K562 (cell line): ENCODE measurements at regions not wholly inside any gene's neighbourhood (a gene's known extent, or its start where the extent isn't known, plus 50 kb on each side); places are given as distances from the start of the nearest gene placed in this dataset.

Experiments
- ATAC-seq: fragments of 200-7000 bp; cut with Tn5 transposase; 3 replicates; pipeline ENCODE4 v1.9.1; 2020; ENCODE audit warnings: moderate library complexity
- BruUV-seq: library from RNA; stranded (reverse); fragments of 400-500 nt; replicated peaks from 2 replicates; lab custom pipeline; 2021; lab: Mats Ljungman, UMichigan
- CTCF ChIA-PET: fragments of 300-600 bp; formaldehyde crosslinking; extraction: SDS; loops from one replicate; lab custom pipeline; 2021; ENCODE audit warnings: low intra/inter-chr PET ratio; lab: Yijun Ruan, JAX
- POLR2A ChIA-PET: fragments of 300-600, 350-650 bp; sonication (Branson Sonifier 250); formaldehyde crosslinking; extraction: SDS; loops from one replicate; lab custom pipeline; 2021; ENCODE audit warnings: antibody characterized with exemption, inconsistent platforms; lab: Yijun Ruan, JAX
- DNase-seq, 4 experiments: peaks; one replicate each; pipeline versions ENCODE4 v3.0.0 to v3.0.0-alpha.2; 2011 to 2018; ENCODE audit warnings: low spot score in 3 of 4, mixed read lengths in 3 of 4; ENCODE audit errors: extremely low read depth in 1 of 4
- FAIRE-seq: peaks from 2 replicates; lab custom pipeline; 2011; peaks lifted over from hg19 to GRCh38; lab: Jason Lieb, UNC
- H2AFZ ChIP-seq: 2 replicates; pipeline ENCODE4 v1.6.0; 2011; ENCODE audit warnings: low read depth, low read length, control low read depth, inconsistent platforms
- H3K27ac ChIP-seq: fragments of 200-600 bp; 3 replicates; pipeline ENCODE4 v1.8.0; 2011; ENCODE audit warnings: low read depth, mild to moderate bottlenecking, control low read depth, inconsistent platforms, low read length, moderate library complexity, mixed read lengths; ENCODE audit errors: extremely low read depth
- H3K27me3 ChIP-seq, 2 experiments: fragments of 300-600 bp in 1 of 2; 2 replicates in 1 of 2; 3 replicates in 1 of 2; pipeline versions ENCODE4 v1.6.0 to v1.8.0; 2011; ENCODE audit warnings: inconsistent platforms in 2 of 2, low read length in 2 of 2, mild to moderate bottlenecking in 1 of 2, mixed read lengths in 1 of 2, moderate library complexity in 1 of 2; ENCODE audit not compliant: control insufficient read depth in 2 of 2, insufficient read depth in 2 of 2
- H3K36me3 ChIP-seq: fragments of 300-600 bp; 3 replicates; pipeline ENCODE4 v1.8.0; 2011; ENCODE audit warnings: mild to moderate bottlenecking, low read length, inconsistent platforms; ENCODE audit not compliant: control insufficient read depth, insufficient read depth
- H3K4me1 ChIP-seq, 2 experiments: fragments of 200-600 bp in 1 of 2; replicated peaks in 1 of 2; 2 replicates in 1 of 2; 3 replicates in 1 of 2; pipeline versions ENCODE4 v1.5.1 to v1.8.0; 2011; ENCODE audit warnings: inconsistent platforms in 2 of 2, low read length in 2 of 2, mild to moderate bottlenecking in 1 of 2, mixed read lengths in 1 of 2, moderate library complexity in 1 of 2; ENCODE audit not compliant: control insufficient read depth in 2 of 2, insufficient read depth in 2 of 2
- H3K4me2 ChIP-seq: 2 replicates; pipeline ENCODE4 v1.6.1; 2011; ENCODE audit warnings: low read length, control low read depth, inconsistent platforms, mixed read lengths; ENCODE audit not compliant: insufficient read depth
- H3K4me3 ChIP-seq: fragments of 200-600 bp; sonication (generic), shearing (Covaris generic); 2 replicates; pipeline ENCODE4 v1.5.1; 2016; ENCODE audit warnings: control low read depth, inconsistent platforms
- H3K79me2 ChIP-seq: fragments of 200-600 bp; 3 replicates; pipeline ENCODE4 v1.8.0; 2011; ENCODE audit warnings: low read length, inconsistent platforms; ENCODE audit not compliant: control insufficient read depth, insufficient read depth
- H3K9ac ChIP-seq, 2 experiments: 2 replicates each; pipeline versions ENCODE4 v1.6.0 to v1.6.1; 2011; ENCODE audit warnings: low read depth in 2 of 2, low read length in 2 of 2, control low read depth in 1 of 2, inconsistent platforms in 1 of 2, mild to moderate bottlenecking in 1 of 2, mixed read lengths in 1 of 2; ENCODE audit not compliant: insufficient read depth in 1 of 2
- H3K9me1 ChIP-seq: one replicate; pipeline ENCODE4 v1.6.0; 2011; ENCODE audit warnings: inconsistent platforms, mild to moderate bottlenecking, low read length, moderate library complexity; ENCODE audit not compliant: control insufficient read depth, insufficient read depth
- H3K9me3 ChIP-seq: replicated peaks from 2 replicates; pipeline ENCODE4 v1.5.1; 2011; ENCODE audit warnings: low read depth, low read length, inconsistent platforms; ENCODE audit not compliant: control insufficient read depth, insufficient read depth
- H4K20me1 ChIP-seq: replicated peaks from 2 replicates; pipeline ENCODE4 v1.6.1; 2011; ENCODE audit warnings: low read length, inconsistent platforms, mixed read lengths; ENCODE audit not compliant: control insufficient read depth, insufficient read depth
- DNMT1 ChIP-seq: fragments of 450-650 bp; IDR thresholded peaks from 2 replicates; pipeline ENCODE4 v1.6.1; 2016; ENCODE audit warnings: antibody characterized with exemption, mild to moderate bottlenecking
- ILF3 ChIP-seq: fragments of 450-650 bp; IDR thresholded peaks from 2 replicates; pipeline ENCODE4 v1.6.1; 2018; ENCODE audit warnings: antibody characterized with exemption, mild to moderate bottlenecking, moderate library complexity, borderline replicate concordance
- IRF2 ChIP-seq: sonication (generic); formaldehyde crosslinking; IDR thresholded peaks from 2 replicates; pipeline ENCODE4 v1.8.1; 2022; ENCODE audit warnings: mild to moderate bottlenecking, missing genetic modification reagents
- KLF1 ChIP-seq: fragments of 450-650 bp; IDR thresholded peaks from 2 replicates; pipeline ENCODE4 v1.6.1; 2016; ENCODE audit warnings: missing genetic modification characterization, missing compliant biosample characterization
- MYC ChIP-seq, 2 experiments: fragments of 250-450 bp in 1 of 2; sonication (Bioruptor Pico) in 1 of 2; IDR thresholded peaks; 2 replicates each; pipeline versions ENCODE4 v1.5.1 to v1.6.1; 2012 to 2021; ENCODE audit warnings: low read depth in 2 of 2, borderline replicate concordance in 1 of 2, improper control_type of control experiment in 1 of 2, low read length in 1 of 2, mild to moderate bottlenecking in 1 of 2, moderate library complexity in 1 of 2
- POLR2H ChIP-seq: IDR thresholded peaks from 2 replicates; pipeline ENCODE4 v1.6.1; 2016; ENCODE audit warnings: missing genetic modification characterization, low read depth, mild to moderate bottlenecking, control low read depth, missing compliant biosample characterization, moderate library complexity
- POLR3A ChIP-seq: IDR thresholded peaks from 2 replicates; pipeline ENCODE4 v1.6.1; 2011; ENCODE audit warnings: borderline replicate concordance, mild to moderate bottlenecking, moderate library complexity; ENCODE audit not compliant: insufficient read length, insufficient read depth; ENCODE audit errors: extremely low read depth
- PRMT5 ChIP-seq: sonication (generic); formaldehyde crosslinking; IDR thresholded peaks from 2 replicates; pipeline ENCODE4 v1.5.0; 2020; ENCODE audit warnings: missing genetic modification reagents
- RHOXF2B ChIP-seq: fragments of 250-450 bp; sonication (Bioruptor Pico); conservative IDR thresholded peaks from 2 replicates; pipeline ENCODE4 v1.5.1; 2021
- SAFB ChIP-seq: fragments of 200-400 bp; formaldehyde crosslinking; IDR thresholded peaks from 2 replicates; pipeline ENCODE4 v1.6.1; 2017; ENCODE audit warnings: low read depth, low read length, borderline replicate concordance
- TFAM ChIP-seq: fragments of 250-450 bp; sonication (Bioruptor Pico); conservative IDR thresholded peaks from 2 replicates; pipeline ENCODE4 v1.5.0; 2021; ENCODE audit warnings: mild to moderate bottlenecking, moderate library complexity
- ZFP1 ChIP-seq: fragments of 450-650 bp; formaldehyde crosslinking; IDR thresholded peaks from 2 replicates; pipeline ENCODE4 v1.4.0; 2020; ENCODE audit warnings: mild to moderate bottlenecking, mixed read lengths
- ZNF175 ChIP-seq: fragments of 200-800 bp; sonication (Bioruptor generic); IDR thresholded peaks from 2 replicates; pipeline ENCODE4 v1.6.1; 2016; ENCODE audit warnings: low read depth, mild to moderate bottlenecking, missing genetic modification characterization, missing compliant biosample characterization
- ZNF197 ChIP-seq: fragments of 200-800 bp; sonication (Bioruptor generic); IDR thresholded peaks from 2 replicates; pipeline ENCODE4 v1.6.1; 2016; ENCODE audit warnings: low read depth, missing genetic modification characterization, missing compliant biosample characterization
- ZNF212 ChIP-seq: fragments of 450-650 bp; formaldehyde crosslinking; IDR thresholded peaks from 2 replicates; pipeline ENCODE4 v1.4.0; 2020; ENCODE audit warnings: mild to moderate bottlenecking
- ZNF217 ChIP-seq: sonication (generic); formaldehyde crosslinking; IDR thresholded peaks from 2 replicates; pipeline ENCODE4 v1.8.0; 2022; ENCODE audit warnings: mild to moderate bottlenecking, missing genetic modification reagents
- WGBS: fragments of 100-300 bp; shearing (Covaris generic); methylation state at CpG from one replicate; pipeline ENCODE4 v1.1.6; 2016; ENCODE audit warnings: low coverage, mixed read lengths; ENCODE audit not compliant: insufficient coverage; ENCODE audit errors: missing lambda C conversion rate; 5-methylcytosine and 5-hydroxymethylcytosine counted together
- in situ Hi-C: fragments of 300-500 bp; cut with MboI; formaldehyde crosslinking; loops from 4 replicates; pipeline ENCODE4 v1.15.0; 2018; ENCODE audit warnings: inconsistent platforms, mixed read lengths
- intact Hi-C: fragments of 100-400 bp; cut with micrococcal nuclease; formaldehyde crosslinking; loops from 2 replicates; pipeline ENCODE4 v1.14.2; 2022
- TF ChIP-seq, protein P1 (sequence below): fragments of 250-450 bp; sonication (Bioruptor Pico); IDR thresholded peaks from 2 replicates; pipeline ENCODE4 v1.5.0; 2021
- TF ChIP-seq, protein P2 (sequence below): fragments of 250-450 bp; sonication (Bioruptor Pico); IDR thresholded peaks from 2 replicates; pipeline ENCODE4 v1.6.1; 2021; ENCODE audit warnings: mild to moderate bottlenecking
- TF ChIP-seq, protein P3 (sequence below): sonication (generic); formaldehyde crosslinking; IDR thresholded peaks from 2 replicates; pipeline ENCODE4 v1.4.0; 2020; ENCODE audit warnings: mild to moderate bottlenecking, missing genetic modification reagents

DNA sequence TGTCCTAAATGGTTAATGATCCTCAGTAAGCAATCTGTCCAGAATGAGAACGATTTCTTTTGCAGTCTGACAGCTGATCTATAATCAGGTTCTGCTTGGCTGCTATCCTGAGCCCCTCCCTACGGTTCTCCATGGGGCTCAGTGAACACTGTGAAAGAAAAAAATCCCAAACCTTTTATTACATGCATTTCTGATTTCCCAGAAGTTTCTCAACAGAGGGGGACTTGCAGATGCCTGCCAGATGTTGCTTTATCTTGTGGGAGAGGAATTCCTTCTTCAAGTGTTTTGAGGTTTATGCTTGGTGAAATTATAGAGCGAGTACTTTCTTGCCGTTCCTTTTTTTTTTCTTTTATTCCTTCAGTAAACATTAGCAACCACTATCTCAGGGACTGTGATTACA, 531.9 kb upstream of the ISX start:
- Histone ChIP-seq H2AFZ (no peak overlapping the region), H3K4me3 (no peak overlapping the region), H4K20me1 (no peaks in the 10 kb centered on the region), H3K27ac (no peak overlapping the region), H3K4me1 (no peaks in the 10 kb centered on the region), H3K36me3 (no peaks in the 10 kb centered on the region), H3K9me1 (no peaks in the 10 kb centered on the region), H3K9ac (no peak overlapping the region), H3K27me3 (no peaks in the 10 kb centered on the region), H3K4me2 (no peak overlapping the region), H3K9me3 (no peaks in the 10 kb centered on the region), H3K79me2 (no peaks in the 10 kb centered on the region)
- intact Hi-C loops, result no loop called here
- 3% methylated on average over 4 of the region's 4 CpGs for WGBS
- ChIA-PET POLR2A (no interaction called here), CTCF (no interaction called here)
- FAIRE-seq (no peak), ATAC-seq (no peak), DNase-seq (no peak)
- BruUV-seq, result no TSS peak
- in situ Hi-C loops, result no loop called here
- no peak for TF ChIP-seq POLR2H (tag)
- TF ChIP-seq, protein P1, sequence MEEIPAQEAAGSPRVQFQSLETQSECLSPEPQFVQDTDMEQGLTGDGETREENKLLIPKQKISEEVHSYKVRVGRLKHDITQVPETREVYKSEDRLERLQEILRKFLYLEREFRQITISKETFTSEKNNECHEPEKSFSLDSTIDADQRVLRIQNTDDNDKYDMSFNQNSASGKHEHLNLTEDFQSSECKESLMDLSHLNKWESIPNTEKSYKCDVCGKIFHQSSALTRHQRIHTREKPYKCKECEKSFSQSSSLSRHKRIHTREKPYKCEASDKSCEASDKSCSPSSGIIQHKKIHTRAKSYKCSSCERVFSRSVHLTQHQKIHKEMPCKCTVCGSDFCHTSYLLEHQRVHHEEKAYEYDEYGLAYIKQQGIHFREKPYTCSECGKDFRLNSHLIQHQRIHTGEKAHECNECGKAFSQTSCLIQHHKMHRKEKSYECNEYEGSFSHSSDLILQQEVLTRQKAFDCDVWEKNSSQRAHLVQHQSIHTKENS (CRISPR knock-in tag), result no peak
- TF ChIP-seq POLR3A, result no peak
- TF ChIP-seq KLF1 (tag), result no peak
- TF ChIP-seq, protein P2, sequence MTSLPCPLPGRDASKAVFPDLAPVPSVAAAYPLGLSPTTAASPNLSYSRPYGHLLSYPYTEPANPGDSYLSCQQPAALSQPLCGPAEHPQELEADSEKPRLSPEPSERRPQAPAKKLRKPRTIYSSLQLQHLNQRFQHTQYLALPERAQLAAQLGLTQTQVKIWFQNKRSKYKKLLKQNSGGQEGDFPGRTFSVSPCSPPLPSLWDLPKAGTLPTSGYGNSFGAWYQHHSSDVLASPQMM (CRISPR knock-in tag), result no peak
- TF ChIP-seq, protein P3, sequence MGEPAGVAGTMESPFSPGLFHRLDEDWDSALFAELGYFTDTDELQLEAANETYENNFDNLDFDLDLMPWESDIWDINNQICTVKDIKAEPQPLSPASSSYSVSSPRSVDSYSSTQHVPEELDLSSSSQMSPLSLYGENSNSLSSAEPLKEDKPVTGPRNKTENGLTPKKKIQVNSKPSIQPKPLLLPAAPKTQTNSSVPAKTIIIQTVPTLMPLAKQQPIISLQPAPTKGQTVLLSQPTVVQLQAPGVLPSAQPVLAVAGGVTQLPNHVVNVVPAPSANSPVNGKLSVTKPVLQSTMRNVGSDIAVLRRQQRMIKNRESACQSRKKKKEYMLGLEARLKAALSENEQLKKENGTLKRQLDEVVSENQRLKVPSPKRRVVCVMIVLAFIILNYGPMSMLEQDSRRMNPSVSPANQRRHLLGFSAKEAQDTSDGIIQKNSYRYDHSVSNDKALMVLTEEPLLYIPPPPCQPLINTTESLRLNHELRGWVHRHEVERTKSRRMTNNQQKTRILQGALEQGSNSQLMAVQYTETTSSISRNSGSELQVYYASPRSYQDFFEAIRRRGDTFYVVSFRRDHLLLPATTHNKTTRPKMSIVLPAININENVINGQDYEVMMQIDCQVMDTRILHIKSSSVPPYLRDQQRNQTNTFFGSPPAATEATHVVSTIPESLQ, result no peak
- TF ChIP-seq PRMT5, result no peak
- TF ChIP-seq ZFP1 (CRISPR knock-in tag), result no peak
- TF ChIP-seq TFAM (CRISPR knock-in tag), result no peak
- TF ChIP-seq MYC (IDR thresholded peaks at IDR 0.05; ENCODE audit: low read depth, low read length), result no peak
- no peak for TF ChIP-seq MYC (CRISPR knock-in tag; IDR thresholded peaks at IDR 0.05; ENCODE audit: borderline replicate concordance, low read depth)
- TF ChIP-seq DNMT1, result no peak
- TF ChIP-seq IRF2 (CRISPR knock-in tag), result no peak
- TF ChIP-seq ZNF175 (CRISPR knock-in tag), result no peak
- TF ChIP-seq RHOXF2B (CRISPR knock-in tag), result no peak
- no peak for TF ChIP-seq ZNF212 (CRISPR knock-in tag)
- TF ChIP-seq ZNF197 (CRISPR knock-in tag), result no peak
- TF ChIP-seq ZNF217 (CRISPR knock-in tag), result no peak
- TF ChIP-seq ILF3, result no peak
- TF ChIP-seq SAFB, result no peak
